ENCODE measurements at regions not wholly inside any gene's neighbourhood (a gene's known extent, or its start where the extent isn't known, plus 50 kb on each side); places are given as distances from the start of the nearest gene placed in this dataset.

- peak; percentile 68 for DNase-seq
Measured at GRCh38 chr2:126990605-126991532, 92.2 kb downstream of the TEX51 start.

DNA sequence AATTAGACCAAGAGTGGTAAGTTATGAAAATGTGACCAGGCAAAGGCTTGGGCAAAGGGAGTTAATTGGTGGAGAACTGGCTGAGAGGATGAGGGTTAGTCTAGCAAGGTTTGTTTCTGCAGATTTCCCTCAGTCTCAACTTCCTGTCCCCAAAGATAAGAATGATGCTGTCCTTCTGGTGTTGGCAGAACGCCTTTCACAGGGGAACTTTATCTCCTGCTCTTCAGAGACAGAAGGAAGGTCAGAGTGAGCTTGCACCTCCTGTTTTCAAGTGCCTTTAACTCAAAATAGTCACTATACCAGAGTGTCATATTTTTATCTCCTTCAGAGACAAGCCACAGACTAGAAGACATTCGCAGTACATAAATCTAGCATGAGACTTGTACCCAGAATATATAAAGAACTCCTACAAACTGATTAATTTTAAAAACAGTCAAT, 95.7 kb downstream of the TEX51 start:
- DNase-seq: peak; percentile 83

GRCh38 chr2:126995621-126996377, 97.1 kb downstream of the TEX51 start:
- DNase-seq: peak; percentile 61

DNA sequence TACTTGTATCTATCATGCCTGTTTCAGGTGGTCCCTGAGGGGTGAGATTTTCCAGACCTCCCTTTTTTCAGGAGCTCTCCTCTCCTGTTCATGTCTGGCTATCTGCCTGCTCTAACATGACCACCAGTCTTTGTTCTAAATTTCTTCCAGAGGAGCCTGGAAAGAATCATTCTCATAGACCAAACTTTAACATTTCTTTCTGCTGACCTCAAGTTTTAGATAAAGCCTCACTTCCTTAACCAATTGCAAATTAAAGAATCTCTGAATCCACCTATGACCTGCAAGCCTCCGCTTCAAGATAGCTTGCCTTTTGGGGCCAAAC, 97.6 kb downstream of the TEX51 start:
- no peak for DNase-seq
